GM12892 (cell line): ENCODE measurements at regions not wholly inside any gene's neighbourhood (a gene's known extent, or its start where the extent isn't known, plus 50 kb on each side); places are given as distances from the start of the nearest gene placed in this dataset.

ENCODE experiments used
- POLR2A ChIP-seq: IDR thresholded peaks from 2 replicates; pipeline ENCODE4 v1.6.1; 2011; ENCODE audit warnings: low read depth, low read length, control low read depth
- POLR2AphosphoS5 ChIP-seq: IDR thresholded peaks from 2 replicates; pipeline ENCODE4 v1.6.1; 2011; ENCODE audit warnings: low read depth, low read length, control low read depth
- TAF1 ChIP-seq: IDR thresholded peaks from 2 replicates; pipeline ENCODE4 v1.6.1; 2011; ENCODE audit warnings: low read depth, mild to moderate bottlenecking, control low read depth, low read length, borderline replicate concordance

DNA sequence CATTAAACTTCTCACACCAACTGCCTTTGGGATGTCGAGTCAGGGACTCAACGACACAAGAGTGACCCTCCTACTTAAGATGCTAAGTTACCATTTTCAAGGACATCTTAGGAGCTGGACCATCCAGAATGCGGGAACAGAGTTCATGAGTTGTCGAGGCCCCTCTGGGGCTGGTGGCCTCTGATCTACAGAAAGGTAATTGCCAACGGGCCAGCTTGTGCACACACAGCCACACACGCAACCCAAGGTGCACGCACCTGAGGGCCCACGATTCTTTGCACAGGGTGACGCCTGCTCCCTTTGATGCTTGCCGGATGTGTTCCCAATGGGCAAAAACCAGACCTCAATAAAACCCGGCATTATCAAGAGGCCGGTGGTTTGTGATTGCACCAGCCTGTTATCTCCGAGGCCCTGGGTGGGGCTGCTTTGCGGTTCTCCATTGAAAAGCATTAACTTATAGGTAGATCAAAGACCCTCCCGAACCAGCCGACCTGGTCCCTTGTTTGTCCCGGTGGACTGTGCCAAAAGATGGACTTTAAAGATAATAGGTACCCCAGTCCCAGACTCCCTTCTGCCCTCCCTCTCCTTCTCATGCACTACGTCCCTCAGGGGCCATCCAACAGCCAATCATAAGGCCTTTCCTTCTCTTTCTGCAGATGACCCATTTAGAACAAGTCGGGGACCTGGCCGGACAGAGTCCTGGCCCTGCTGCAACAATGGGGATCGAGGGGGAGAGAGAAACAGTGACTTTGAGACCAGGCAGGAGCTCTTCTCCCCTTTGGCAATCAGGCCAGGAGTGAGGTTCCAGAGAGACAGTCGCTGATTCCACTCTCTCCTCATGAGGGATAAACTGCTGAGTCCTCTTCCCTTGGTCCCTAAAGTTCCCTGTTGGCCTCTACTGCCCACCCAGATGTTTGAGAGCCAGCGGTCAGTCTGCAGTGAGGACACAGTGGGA is 292.5 kb downstream of the SOX9 start:
- no peak for TF ChIP-seq POLR2A
- TF ChIP-seq POLR2AphosphoS5, result no peak
- no peak for TF ChIP-seq TAF1
